GM23338 (cell line): ENCODE measurements at regions not wholly inside any gene's neighbourhood (a gene's known extent, or its start where the extent isn't known, plus 50 kb on each side); places are given as distances from the start of the nearest gene placed in this dataset.

Experiments used
- ATAC-seq: fragments of 200-7000 bp; cut with Tn5 transposase; 3 replicates; pipeline ENCODE4 v1.9.1; 2020
- DNase-seq: peaks from one replicate; pipeline ENCODE4 v3.0.0-alpha.2; 2015; ENCODE audit warnings: low spot score
- H2AFZ ChIP-seq: fragments of 200-600 bp; sonication (generic); 2 replicates; pipeline ENCODE4 v1.8.0; 2016; ENCODE audit warnings: antibody characterized with exemption, mild to moderate bottlenecking, moderate library complexity
- H3F3A ChIP-seq: fragments of 200-600 bp; sonication (generic); replicated peaks from 2 replicates; pipeline ENCODE4 v1.8.0; 2017; ENCODE audit warnings: antibody characterized with exemption, mixed run types, low read depth
- H3K27ac ChIP-seq: fragments of 200-600 bp; sonication (generic); 2 replicates; pipeline ENCODE4 v1.6.1; 2016; ENCODE audit warnings: low read depth
- H3K27me3 ChIP-seq: fragments of 200-600 bp; sonication (generic); 2 replicates; pipeline ENCODE4 v1.8.0; 2016; ENCODE audit warnings: mild to moderate bottlenecking, mixed run types, moderate library complexity; ENCODE audit not compliant: insufficient read depth
- H3K36me3 ChIP-seq: fragments of 200-600 bp; sonication (generic); 2 replicates; pipeline ENCODE4 v1.8.0; 2016; ENCODE audit warnings: mild to moderate bottlenecking; ENCODE audit not compliant: insufficient read depth
- H3K4me1 ChIP-seq: fragments of 200-600 bp; sonication (generic); 2 replicates; pipeline ENCODE4 v1.8.0; 2016; ENCODE audit warnings: mild to moderate bottlenecking, moderate library complexity; ENCODE audit not compliant: insufficient read depth
- H3K4me2 ChIP-seq: fragments of 200-600 bp; sonication (generic); 2 replicates; pipeline ENCODE4 v1.7.1; 2017; ENCODE audit warnings: mixed run types
- H3K4me3 ChIP-seq: fragments of 200-600 bp; sonication (generic); 2 replicates; pipeline ENCODE4 v1.6.1; 2016; ENCODE audit warnings: mixed run types
- H3K79me2 ChIP-seq: fragments of 200-600 bp; sonication (generic); replicated peaks from 2 replicates; pipeline ENCODE4 v1.8.0; 2017; ENCODE audit warnings: mild to moderate bottlenecking; ENCODE audit not compliant: insufficient read depth
- H3K9me2 ChIP-seq: fragments of 200-600 bp; sonication (generic); 2 replicates; pipeline ENCODE4 v1.8.0; 2017; ENCODE audit not compliant: insufficient read depth
- H4K20me1 ChIP-seq: fragments of 200-600 bp; sonication (generic); replicated peaks from 2 replicates; pipeline ENCODE4 v1.8.0; 2017; ENCODE audit warnings: mild to moderate bottlenecking; ENCODE audit not compliant: insufficient read depth
- H3K27ac Mint-ChIP-seq: 2 replicates; pipeline ENCODE4 v1.8.0; 2020; ENCODE audit warnings: inconsistent platforms, mild to moderate bottlenecking, moderate library complexity, mixed read lengths
- H3K27me3 Mint-ChIP-seq: 3 replicates; pipeline ENCODE4 v1.8.0; 2022; ENCODE audit warnings: low read depth, mild to moderate bottlenecking, moderate library complexity, mixed read lengths, inconsistent platforms; ENCODE audit not compliant: insufficient read depth, poor library complexity
- H3K36me3 Mint-ChIP-seq: 3 replicates; pipeline ENCODE4 v1.8.0; 2021; ENCODE audit warnings: low read depth, mild to moderate bottlenecking, inconsistent platforms, moderate library complexity, mixed read lengths
- H3K4me1 Mint-ChIP-seq: 3 replicates; pipeline ENCODE4 v1.8.0; 2020; ENCODE audit warnings: mild to moderate bottlenecking, inconsistent platforms, mixed read lengths
- H3K4me3 Mint-ChIP-seq: 3 replicates; pipeline ENCODE4 v1.8.0; 2021; ENCODE audit warnings: moderate library complexity, mild to moderate bottlenecking, inconsistent platforms, mixed read lengths
- H3K9me3 Mint-ChIP-seq: 3 replicates; pipeline ENCODE4 v1.8.0; 2020; ENCODE audit warnings: moderate library complexity, mild to moderate bottlenecking, inconsistent platforms, mixed read lengths
- CREB1 ChIP-seq: fragments of 250-450 bp; sonication (Bioruptor Pico); IDR thresholded peaks from 2 replicates; pipeline ENCODE4 v1.5.0; 2020; ENCODE audit warnings: low read depth, mild to moderate bottlenecking, moderate library complexity
- CTCF ChIP-seq, 2 experiments: fragments of 200-600 bp in 1 of 2; sonication (generic) in 1 of 2; conservative IDR thresholded peaks; 2 replicates each; pipeline versions ENCODE4 v1.5.1 to v1.6.1; 2016 to 2017; ENCODE audit warnings: antibody characterized with exemption in 2 of 2, low read depth in 2 of 2, mild to moderate bottlenecking in 2 of 2, moderate library complexity in 1 of 2
- ETS1 ChIP-seq: IDR thresholded peaks from 2 replicates; pipeline ENCODE4 v1.6.1; 2016; ENCODE audit warnings: antibody characterized with exemption
- EZH2 ChIP-seq: fragments of 200-600 bp; sonication (generic); IDR thresholded peaks from one replicate; pipeline ENCODE4 v1.8.0; 2017; ENCODE audit warnings: antibody characterized with exemption, mild to moderate bottlenecking, low read depth; ENCODE audit not compliant: unreplicated experiment
- POLR2AphosphoS5 ChIP-seq: IDR thresholded peaks from 2 replicates; pipeline ENCODE4 v1.6.1; 2016; ENCODE audit warnings: antibody characterized with exemption, low read depth
- REST ChIP-seq: IDR thresholded peaks from one replicate; pipeline ENCODE4 v1.6.1; 2018; ENCODE audit warnings: antibody characterized with exemption; ENCODE audit not compliant: unreplicated experiment
- STAT1 ChIP-seq: IDR thresholded peaks from one replicate; pipeline ENCODE4 v1.6.1; 2016; ENCODE audit warnings: antibody characterized with exemption; ENCODE audit not compliant: unreplicated experiment
- ZNF114 ChIP-seq: fragments of 250-450 bp; sonication (Bioruptor Pico); IDR thresholded peaks from 2 replicates; pipeline ENCODE4 v1.5.0; 2020; ENCODE audit warnings: mild to moderate bottlenecking, moderate library complexity
- ZNF462 ChIP-seq: fragments of 250-450 bp; sonication (Bioruptor Pico); IDR thresholded peaks from 2 replicates; pipeline ENCODE4 v1.5.0; 2020; ENCODE audit warnings: mild to moderate bottlenecking, moderate library complexity

- no peak for TF ChIP-seq REST
- TF ChIP-seq STAT1, result no peak
- TF ChIP-seq CTCF (conservative IDR thresholded peaks at IDR 0.05; ENCODE audit: low read depth in 2 of 2), result no peak
- no peak for TF ChIP-seq ETS1
- no peak for TF ChIP-seq POLR2AphosphoS5
Measured at GRCh38 chr9:107119735-107120134, 163.3 kb upstream of the RAD23B start (continued).

GRCh38 chr9:107123389-107123788 is 159.7 kb upstream of the RAD23B start:
- H3K9me3 Mint-ChIP-seq, result no peaks in the 10 kb centered on the region
- Histone ChIP-seq H3K79me2 (no peaks in the 10 kb centered on the region), H3K4me2 (no peak overlapping the region), H3K36me3 (no peaks in the 10 kb centered on the region), H2AFZ (no peak overlapping the region), H4K20me1 (no peaks in the 10 kb centered on the region), H3K4me1 (no peaks in the 10 kb centered on the region), H3K27ac (no peak overlapping the region), H3K4me3 (no peak overlapping the region), H3K9me2 (peaks cover 15% of the 10 kb centered on the region; the same call in 1 of the 2 replicates), H3F3A (no peaks in the 10 kb centered on the region), H3K27me3 (no peaks in the 10 kb centered on the region)
- DNase-seq, result no peak
- peaks cover 8% of the 10 kb centered on the region for H3K4me1 Mint-ChIP-seq
- no peak overlapping the region for H3K4me3 Mint-ChIP-seq
- ATAC-seq, result no peak
- no peak overlapping the region for H3K27ac Mint-ChIP-seq
- H3K27me3 Mint-ChIP-seq, result peaks cover 5% of the 10 kb centered on the region
- H3K36me3 Mint-ChIP-seq, result no peaks in the 10 kb centered on the region
- no peak for TF ChIP-seq ZNF462 (CRISPR knock-in tag)
- no peak for TF ChIP-seq STAT1
- no peak for TF ChIP-seq EZH2
- no peak for TF ChIP-seq ETS1
- TF ChIP-seq ZNF114 (CRISPR knock-in tag), result no peak
- no peak for TF ChIP-seq CREB1
